NOMO-1 (cell line): ENCODE measurements at regions not wholly inside any gene's neighbourhood (a gene's known extent, or its start where the extent isn't known, plus 50 kb on each side); places are given as distances from the start of the nearest gene placed in this dataset.
"Not testable (repeated sequence)": the region's sequence is repeated elsewhere in the genome, so short reads cannot be mapped to it uniquely, and the experiment has no call there.

Source experiments
- DNase-seq, 2 experiments: peaks; one replicate each; lab custom pipeline; 2025; ENCODE audit not compliant: unreplicated experiment in 2 of 2; lab: John Stamatoyannopoulos, UW

DNA sequence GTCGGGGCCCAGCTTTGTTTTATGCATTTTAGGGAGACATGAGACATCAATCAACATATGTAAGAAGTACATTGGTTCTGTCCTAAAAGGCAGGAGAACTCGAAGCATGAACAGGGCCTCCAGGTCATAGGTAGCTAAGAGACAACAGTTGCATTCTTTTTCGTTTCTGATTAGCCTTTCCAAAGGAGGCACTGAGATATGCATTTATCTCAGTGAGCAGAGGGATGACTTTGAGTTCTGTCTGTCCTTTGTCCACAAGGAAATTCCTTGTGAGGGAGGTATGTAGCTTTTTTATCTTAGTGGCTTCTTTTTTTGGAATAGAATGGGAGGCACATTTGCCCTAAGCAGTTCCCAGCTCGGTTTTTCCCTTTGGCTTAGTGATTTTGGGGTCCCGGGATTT is 109.5 kb upstream of the KIF2A start:
- DNase-seq = not testable (repeated sequence)

DNA sequence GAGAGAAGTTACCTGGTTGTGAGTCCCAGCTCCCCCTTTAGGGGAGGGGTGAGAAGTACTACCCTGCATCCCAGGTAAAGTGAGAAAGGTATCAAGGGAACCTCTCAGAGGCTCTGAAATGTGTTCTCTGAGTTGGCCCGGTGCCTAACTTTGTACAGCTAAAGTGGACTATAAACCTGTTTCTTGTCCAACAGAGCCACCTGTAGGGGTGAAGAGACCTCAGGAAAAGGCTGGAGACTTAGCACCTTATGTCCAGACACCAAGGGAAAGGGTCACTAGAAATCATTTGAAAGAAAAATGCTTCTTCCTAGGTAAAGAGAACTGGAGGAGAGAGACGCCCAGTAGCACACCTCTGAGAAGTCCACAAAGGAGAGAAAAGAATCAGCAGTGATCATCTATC is 108.3 kb upstream of the KIF2A start:
- DNase-seq = no peak

DNA sequence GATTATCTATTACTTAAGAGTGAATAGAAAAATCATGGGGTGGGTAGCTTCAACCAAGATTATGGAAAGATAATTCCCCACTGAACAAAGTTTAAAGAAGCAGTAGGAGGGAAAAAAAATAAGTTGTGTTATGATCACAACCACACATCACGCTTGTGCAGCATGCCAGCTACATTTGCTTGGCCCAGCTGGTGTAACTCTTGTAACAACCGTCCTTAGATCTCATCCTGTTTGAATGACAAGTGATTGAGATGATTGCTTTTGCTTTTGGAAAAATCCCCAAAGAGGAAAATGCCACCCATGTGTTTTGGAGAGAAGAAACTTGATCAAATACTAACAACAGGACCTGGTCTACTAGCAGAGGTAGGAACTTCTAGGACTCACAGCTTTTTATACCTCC is 107.6 kb upstream of the KIF2A start:
- no peak for DNase-seq

DNA sequence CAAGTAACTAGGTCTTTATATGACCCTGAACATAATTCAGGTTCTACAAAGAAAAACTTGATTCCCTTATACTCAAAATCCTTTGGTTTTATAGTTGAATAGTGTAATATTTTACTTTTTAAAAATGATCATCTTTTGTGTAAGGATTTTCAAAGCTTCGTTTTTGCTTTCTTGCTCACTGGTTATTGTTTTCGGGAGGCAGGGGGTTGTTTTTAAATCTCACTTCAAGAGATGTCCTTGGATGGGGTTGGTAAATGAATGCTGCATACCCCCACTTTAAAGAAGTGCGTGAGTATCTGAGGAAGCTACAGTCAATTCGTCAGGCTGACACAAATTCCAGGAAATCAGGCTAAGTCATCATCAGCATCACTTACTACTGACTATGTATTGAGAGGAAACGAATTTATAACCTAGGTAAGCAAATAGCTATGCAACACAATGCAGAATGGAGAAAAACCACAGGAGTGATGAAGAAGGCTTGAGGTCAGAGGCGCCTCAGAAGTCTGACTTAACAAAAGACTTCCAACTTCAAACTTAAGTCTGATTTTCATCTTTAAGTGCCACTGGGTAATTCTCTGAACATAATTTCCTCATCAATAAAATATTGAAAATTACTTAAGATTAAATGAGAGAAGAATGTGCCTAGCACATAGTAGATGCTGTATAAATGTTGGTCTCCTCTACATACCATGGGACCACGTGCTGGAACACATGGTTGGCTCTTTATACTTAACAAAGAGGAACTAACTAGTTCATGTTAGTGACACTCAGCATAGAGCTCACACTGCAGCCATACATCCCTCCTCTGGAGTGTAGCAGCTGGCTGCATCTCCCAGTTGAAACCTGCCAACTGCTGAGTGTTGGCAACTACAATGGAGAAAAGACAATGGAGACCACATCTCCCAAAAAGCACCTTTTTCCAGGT is 106.0 kb upstream of the KIF2A start:
- no peak for DNase-seq

DNA sequence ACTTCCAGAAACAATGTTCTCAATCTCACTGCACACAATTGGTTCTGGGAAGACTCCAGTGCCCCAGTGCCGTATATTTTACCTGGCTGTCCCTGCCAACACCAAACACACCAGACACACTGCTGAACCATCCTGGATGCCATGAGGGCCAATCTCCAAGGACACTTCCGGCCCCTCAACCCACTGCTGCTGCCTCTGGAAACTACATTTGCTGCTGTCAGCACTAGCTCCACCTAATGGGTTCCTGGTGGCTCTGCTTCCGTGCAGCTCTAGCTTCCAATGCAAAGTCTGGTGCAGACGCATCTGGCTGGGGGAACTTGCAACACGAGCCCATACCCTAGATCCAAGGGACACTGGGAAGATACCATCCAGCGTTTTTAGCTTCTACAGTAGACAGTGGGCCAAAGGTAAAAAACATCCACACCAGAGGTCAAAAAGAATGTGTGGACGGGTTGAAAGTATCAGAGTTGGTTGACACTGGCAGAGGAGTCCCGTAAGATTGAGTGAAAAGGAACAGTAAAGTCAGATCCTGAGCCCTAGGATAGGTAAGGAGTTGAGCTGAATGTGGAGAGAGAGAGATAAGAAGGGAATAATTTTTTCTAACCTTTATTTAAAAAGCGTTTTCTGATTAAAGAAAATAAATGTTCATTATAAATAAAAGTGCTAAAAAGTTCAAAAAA is 99.7 kb upstream of the KIF2A start:
- DNase-seq = no peak

DNA sequence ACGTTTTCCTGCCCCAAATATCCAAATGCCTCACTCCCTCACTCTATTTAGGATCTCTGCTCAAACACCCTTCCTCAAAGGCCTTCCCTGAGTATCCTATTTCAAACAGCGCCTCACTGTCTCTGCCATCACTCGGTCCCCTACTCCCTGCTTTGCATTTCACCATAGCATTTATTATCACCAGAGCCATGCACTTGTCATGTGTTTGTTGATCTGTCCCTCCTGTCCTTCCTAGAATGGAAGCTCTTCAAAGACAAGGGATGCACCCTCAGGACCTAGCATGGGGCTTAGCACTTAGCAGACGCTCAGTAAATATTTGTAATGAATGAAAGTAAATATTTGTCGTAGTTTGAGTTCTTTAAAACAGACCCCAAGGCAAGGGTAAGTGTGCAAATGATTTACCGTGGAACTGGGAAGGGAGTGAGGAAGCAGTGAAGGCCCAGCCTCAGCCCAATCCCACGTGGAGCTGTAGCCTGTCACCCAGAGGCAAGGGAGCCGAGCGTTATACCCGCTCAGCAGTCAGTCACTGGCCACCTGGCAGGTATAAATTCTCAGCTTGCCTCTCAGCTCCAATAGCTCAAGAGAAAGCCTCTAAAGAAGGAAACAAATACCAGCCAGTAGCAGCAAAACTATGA is 97.7 kb upstream of the KIF2A start:
- no peak for DNase-seq

DNA sequence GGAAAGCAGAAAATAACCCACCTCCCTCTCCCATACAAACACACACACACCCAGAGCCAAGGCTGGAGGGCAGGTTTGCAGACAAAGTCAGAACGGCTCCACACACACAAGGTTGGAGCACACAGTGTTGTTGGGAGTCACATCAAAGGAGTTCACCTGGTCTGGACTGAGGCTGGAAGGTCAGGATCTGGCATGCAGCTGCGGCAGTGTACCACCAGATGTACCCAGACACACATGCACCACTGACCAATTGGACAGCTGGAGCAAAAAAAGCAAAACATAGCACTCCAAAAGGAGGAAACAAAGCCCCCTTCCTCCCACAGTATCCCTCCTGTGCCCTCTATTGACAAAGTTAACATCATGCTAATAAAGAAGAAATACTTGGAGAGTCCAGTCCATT is 94.6 kb upstream of the KIF2A start:
- no peak for DNase-seq

DNA sequence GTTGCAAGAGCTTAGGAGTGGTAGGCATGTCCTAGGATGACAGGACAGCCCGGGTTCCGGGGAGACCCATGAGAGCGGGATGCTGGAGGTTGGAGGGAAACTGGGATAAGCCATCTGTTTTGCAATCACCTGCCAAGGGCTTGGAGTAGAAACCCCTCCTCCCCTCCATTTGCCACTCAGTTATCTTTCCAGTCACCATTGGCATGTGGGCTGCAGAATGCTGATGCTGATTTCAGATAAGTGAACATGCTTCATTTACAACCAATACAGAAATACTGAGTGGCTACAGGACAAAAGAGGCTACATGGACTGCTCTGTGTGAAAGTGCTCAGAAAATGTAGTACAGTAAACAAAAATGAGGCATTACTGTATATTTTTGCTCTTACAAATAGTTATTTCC is 93.4 kb upstream of the KIF2A start:
- no peak for DNase-seq

DNA sequence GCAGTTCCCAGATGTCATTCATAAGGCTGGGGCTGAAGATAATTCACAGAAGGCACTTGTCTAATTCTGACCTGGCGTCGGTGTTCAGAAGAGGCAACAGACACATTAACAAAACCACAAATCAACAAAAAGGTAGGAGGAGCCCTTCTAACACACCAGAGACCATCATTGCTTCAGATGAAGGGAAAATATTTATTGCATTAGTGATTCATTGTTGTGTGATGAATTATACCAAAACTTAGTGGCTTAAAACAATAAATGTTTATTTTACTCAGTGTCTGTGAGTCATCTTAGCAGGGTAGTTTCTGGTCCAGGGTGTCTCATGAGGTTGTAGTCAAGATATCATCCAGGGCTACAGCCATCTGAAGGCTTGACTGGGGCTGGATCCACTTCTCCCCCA is 91.3 kb upstream of the KIF2A start:
- no peak for DNase-seq

DNA sequence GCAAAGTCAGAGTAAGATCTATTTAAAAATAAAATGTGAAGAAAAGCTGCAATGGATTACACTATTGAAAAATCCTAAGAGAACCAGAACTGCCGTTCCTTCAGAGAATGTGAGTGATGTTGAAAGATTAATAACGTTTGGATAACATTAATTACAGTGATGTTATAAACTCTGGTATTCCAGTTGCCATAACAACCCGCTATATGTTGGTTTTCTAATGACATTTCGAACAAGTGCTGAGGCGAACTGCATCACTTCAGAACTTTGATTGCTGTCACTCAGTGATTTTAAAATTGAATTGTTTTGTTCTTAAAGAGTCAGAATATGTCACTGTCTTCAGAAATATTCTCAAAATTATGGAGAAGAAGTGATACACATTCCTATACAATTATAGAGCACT is 89.4 kb upstream of the KIF2A start:
- DNase-seq = not testable (repeated sequence)

DNA sequence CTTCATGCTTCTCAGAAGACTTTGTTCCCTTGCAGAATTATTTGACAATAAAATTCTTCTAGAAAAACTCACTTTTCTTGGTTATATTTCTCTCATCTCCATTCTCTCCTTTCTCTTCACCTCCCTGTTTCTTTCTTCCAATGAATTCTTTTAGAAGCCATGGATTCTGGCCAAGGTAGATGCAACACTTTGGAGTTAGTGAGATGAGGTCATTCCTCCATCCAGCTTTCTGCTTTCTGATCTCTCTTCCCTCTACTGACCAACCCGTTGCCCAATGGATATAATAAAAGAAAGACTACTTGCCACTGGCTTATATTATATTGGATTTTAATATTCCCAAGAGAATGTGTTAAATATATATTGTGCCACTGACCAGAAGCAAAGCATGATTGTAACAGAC is 88.9 kb upstream of the KIF2A start:
- not testable (repeated sequence) for DNase-seq

DNA sequence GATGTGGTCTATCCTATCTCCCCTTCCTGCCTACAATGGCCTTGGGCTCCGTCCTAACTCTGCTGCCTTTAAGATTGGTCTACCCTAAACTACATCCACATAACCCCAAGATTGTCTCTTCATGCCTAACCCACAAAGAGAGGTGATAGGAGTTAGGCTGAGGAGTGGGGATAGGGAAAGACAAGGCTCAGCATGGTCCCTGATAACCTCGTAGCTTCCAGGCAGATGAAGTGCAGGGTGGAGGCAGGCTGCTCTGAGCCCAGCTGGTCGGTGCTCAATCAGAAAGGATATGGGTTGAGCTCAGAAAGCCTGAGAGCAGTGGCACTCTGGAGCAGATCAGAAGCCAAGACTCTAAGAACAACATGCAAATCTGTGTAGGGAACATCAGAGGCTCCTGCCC is 87.1 kb upstream of the KIF2A start:
- DNase-seq = not testable (repeated sequence)

DNA sequence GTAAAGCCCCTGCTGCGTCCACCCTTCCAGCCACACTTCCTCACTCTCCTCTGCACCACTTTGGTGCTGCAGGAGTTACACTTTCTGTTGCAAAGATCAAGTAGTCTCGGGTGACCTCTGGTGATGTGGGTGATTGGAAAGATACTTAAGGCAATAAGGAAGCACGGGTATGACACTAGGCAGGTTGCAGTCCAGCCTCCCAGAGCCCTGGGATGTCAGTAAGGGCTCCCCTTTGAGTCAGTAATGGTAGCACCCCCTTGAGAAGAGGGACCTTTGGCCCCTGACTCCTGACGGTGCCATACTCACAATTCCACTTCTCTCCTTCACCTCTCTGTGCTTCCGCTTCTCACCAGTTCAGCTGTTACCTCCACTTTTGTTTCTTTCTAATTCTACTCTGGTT is 84.1 kb upstream of the KIF2A start:
- DNase-seq = not testable (repeated sequence)

DNA sequence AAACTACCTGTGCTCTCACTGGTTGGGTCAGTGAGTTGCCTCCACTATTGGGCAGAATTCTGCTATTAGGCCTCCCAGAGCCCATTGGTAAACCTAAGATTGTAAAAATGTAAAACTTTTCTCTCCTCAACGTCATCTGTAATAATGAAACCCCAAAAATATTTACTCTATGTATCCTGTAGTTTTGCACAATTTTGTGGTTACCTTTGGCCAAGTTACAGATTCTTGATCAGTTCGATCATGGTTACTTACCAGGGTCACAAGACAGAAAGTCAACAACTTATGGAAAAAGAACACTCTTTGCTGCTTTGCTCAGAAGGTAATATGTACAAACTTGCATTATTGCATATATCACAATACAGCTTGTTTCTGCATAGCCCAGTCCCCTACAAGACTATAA is 83.7 kb upstream of the KIF2A start:
- DNase-seq = not testable (repeated sequence)

DNA sequence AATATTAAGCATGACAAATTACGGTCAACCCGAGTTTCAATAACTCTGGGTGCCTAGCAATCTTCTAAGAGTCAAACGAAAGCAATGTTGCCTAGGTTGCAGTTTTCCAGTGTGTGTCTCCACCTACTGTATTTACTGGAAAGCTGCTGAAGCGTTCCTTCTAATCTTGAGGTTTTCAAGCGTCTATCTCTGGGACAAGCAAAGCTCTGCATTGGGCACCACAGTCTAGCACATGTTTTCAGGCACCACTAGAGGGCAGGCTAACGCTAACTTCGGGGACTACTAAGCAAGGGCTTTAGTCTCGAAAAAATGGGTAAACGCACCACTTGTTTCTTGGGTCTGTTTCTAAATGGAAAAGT is 82.7 kb upstream of the KIF2A start:
- not testable (repeated sequence) for DNase-seq

DNA sequence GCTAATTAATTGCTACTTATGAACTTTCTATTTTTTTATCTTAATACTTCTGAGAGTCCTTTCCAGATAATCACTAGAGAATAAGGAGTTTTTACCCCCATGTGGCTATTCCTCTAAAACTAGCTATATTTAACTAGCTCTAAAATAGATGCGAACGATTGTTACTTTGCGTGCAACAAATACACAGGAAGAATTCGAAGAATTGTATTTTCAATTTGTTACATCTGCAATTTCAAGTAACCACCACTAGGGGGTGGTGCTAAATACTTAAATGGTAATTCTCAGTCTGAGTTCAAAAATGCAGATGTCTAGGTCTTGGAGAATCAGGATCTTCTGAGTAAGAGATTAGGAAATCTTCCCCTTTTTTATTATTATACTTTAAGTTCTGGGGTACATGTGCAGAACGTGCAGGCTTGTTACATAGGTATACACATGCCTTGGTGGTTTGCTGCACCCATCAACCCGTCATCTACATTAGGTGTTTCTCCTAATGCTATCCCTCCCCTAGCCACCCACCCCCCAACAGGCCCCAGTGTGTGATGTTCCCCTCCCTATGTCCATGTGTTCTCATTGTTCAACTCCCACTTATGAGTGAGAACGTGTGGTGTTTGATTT is 80.9 kb upstream of the KIF2A start:
- not testable (repeated sequence) for DNase-seq

DNA sequence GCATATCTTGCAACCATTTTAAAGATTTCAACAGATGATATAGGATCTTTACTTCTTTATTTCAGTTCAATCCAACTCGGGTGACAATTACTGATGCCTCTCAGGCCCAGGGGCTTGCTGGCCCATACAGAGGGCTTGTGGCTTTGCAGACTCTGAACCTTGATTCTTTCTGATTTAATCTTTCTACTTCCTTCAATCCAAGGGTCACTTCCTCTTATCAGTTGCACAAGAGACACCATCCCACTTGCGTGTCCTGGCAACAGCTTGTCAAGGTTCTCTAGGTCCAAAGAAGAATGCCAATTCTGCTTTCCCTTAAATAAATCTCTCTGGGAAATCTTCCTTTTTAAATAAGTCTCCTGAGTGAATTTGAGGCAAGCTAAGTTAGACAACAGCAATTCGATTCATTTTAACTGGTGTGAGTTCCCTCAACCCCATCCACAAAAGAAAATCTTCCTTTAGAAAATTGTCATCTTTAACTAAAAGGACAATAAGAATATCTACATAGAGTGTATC is 75.1 kb upstream of the KIF2A start:
- DNase-seq = peak; percentile 10 to 18

DNA sequence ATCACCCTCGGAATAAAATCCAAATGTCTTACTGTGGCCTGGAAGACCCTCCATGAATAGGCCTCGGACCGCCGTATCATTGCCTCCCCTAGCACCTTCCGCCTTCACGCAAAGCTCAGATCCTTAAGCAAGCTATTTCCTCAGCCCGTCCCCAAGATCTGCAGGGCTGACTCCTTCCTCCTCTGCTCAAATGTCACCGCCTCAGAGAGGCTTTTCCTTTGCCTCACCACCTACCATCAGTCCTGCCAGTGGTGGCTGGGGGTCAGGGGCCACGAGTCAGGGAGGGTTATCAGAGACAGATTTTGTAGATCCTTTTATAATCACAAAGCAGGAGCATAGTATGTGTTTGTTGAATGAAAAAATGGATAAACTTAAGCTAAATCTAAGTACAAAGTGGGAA is 74.4 kb upstream of the KIF2A start:
- DNase-seq = peak in 1 of 2 experiments; percentile 6

DNA sequence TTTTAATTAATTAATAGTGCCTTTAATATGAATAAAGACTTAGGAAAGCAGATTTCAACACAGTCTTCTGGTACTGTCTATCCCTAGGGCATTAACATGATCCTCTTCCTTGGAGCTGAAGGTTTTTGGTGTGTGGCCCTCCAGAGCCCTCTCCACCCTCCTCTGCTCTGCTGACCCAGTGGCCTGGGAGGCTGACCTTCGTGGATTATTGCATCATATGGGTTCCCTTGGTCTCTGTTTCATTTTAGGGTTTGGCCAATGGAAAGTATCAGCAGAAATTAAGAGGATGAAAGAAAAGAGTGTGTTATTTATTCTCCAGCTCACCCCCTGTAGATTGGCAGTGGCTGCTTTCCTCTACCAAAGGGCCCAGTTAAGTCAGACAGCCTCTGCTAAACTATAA is 73.8 kb upstream of the KIF2A start:
- not testable (repeated sequence) for DNase-seq

DNA sequence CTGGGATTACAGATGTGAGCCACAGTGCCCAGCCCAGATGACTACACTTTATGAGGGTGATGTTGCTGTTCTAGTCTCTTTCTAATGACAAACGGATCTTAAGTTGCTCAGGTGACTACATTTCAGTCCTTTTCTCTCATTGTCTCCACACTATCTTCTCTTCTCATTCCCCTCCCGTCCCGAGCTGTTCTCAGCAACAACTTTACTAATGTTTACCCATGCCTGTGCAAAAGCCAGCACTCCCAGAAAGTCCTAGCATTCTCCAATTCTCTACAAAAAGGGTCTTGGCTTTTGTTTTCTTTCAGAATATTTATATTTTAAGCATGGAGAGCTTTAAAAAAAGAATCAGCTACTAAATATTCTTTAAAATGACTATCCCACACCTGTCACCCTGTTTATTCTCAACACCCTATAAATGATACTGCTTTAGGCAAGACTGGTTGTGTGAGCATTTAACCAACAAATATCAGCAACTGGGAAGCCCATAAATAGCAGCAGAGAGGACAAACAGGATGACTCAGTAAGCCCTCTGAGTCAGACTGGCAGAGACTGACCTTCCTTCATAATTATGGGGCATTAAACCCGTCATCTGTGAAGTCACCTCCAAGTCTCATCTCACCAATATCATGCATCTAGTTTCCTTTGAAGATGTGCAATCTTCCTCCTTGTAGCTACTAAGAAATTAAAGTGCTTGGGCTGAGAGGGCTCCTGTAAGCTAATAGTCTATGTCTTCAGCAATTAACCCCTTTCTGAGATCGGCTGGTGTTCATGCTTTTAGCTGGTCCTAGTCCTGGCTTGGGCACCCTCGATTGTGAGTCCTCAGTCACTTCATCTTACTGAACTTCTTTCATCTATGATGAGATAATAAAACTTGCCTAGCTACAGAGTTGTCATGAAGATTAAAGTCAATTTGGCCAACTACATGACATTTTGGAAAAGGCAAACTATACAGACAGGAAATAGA is 72.6 kb upstream of the KIF2A start:
- DNase-seq = peak in 1 of 2 experiments; percentile 46
